HS-5 (cell line): ENCODE measurements at regions not wholly inside any gene's neighbourhood (a gene's known extent, or its start where the extent isn't known, plus 50 kb on each side); places are given as distances from the start of the nearest gene placed in this dataset.
"Not testable (repeated sequence)": the region's sequence is repeated elsewhere in the genome, so short reads cannot be mapped to it uniquely, and the experiment has no call there.

Source experiments
- DNase-seq: peaks from one replicate; pipeline ENCODE4 v3.0.0-alpha.2; 2012; ENCODE audit warnings: low read depth

GRCh38 chr14:86987966-86988365, 1005.0 kb downstream of the GALC start:
- DNase-seq: no peak

GRCh38 chr14:86973177-86973576, 1019.8 kb downstream of the GALC start:
- no peak for DNase-seq

GRCh38 chr14:86971292-86971691, 1021.7 kb downstream of the GALC start:
- no peak for DNase-seq

- no peak for DNase-seq
Observed at GRCh38 chr14:86961106-86961716, 1031.8 kb downstream of the GALC start.

- no peak for DNase-seq
Observed at GRCh38 chr14:86955771-86956354, 1037.1 kb downstream of the GALC start.

- DNase-seq: no peak
Observed at GRCh38 chr14:86954623-86955022, 1038.4 kb downstream of the GALC start.

- no peak for DNase-seq
Observed at GRCh38 chr14:86946446-86946845, 1046.5 kb downstream of the GALC start.

GRCh38 chr14:86944434-86944833, 1048.5 kb downstream of the GALC start:
- no peak for DNase-seq

- no peak for DNase-seq
Observed at GRCh38 chr14:86943391-86944365, 1049.3 kb downstream of the GALC start.

- DNase-seq: no peak
Observed at GRCh38 chr14:86942936-86943335, 1050.0 kb downstream of the GALC start.

GRCh38 chr14:86940106-86940505, 1052.9 kb downstream of the GALC start:
- no peak for DNase-seq

GRCh38 chr14:86938320-86938719, 1054.7 kb downstream of the GALC start:
- DNase-seq: no peak

GRCh38 chr14:86936556-86936955, 1056.4 kb downstream of the GALC start:
- DNase-seq: no peak

GRCh38 chr14:86935241-86935885, 1057.6 kb downstream of the GALC start:
- DNase-seq: no peak

GRCh38 chr14:86933958-86934595, 1058.9 kb downstream of the GALC start:
- DNase-seq: no peak

- no peak for DNase-seq
Observed at GRCh38 chr14:86933460-86933859, 1059.5 kb downstream of the GALC start.

GRCh38 chr14:86915406-86915805, 1077.6 kb downstream of the GALC start:
- no peak for DNase-seq

- no peak for DNase-seq
Observed at GRCh38 chr14:86912709-86913108, 1080.3 kb downstream of the GALC start.

- no peak for DNase-seq
Observed at GRCh38 chr14:86911486-86911885, 1081.5 kb downstream of the GALC start.

GRCh38 chr14:86905386-86905926, 1087.5 kb downstream of the GALC start:
- DNase-seq: not testable (repeated sequence)

GRCh38 chr14:86902176-86902950, 1090.6 kb downstream of the GALC start:
- no peak for DNase-seq
